DMS53 treated with DMSO at 0.1 percent for 48 hours (cell line): ENCODE measurements at regions not wholly inside any gene's neighbourhood (a gene's known extent, or its start where the extent isn't known, plus 50 kb on each side); places are given as distances from the start of the nearest gene placed in this dataset.
"Not testable (repeated sequence)": the region's sequence is repeated elsewhere in the genome, so short reads cannot be mapped to it uniquely, and the experiment has no call there.

ENCODE experiments used
- DNase-seq: peaks from one replicate; lab custom pipeline; 2025; ENCODE audit not compliant: unreplicated experiment; lab: John Stamatoyannopoulos, UW

DNA sequence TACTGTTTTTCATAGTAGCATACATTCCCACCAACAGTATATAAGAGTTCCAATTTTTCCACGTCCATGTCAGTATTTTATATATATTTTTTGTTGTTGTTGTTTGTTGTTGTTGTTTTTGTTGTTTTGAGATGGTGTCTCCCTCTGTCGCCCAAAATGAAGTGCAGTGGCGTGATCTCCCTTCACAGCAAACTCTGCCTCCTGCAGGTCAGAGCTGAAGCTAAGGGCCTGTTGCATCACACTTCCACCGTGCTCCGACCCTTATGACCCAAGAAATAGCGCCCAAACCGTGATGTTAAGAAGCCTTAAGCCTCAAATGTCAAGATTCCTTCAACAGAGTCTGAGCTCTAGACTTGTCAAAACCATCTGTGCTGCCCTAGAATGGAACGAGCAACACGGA lies 2032.3 kb downstream of the MRPL39 start:
- no peak for DNase-seq

DNA sequence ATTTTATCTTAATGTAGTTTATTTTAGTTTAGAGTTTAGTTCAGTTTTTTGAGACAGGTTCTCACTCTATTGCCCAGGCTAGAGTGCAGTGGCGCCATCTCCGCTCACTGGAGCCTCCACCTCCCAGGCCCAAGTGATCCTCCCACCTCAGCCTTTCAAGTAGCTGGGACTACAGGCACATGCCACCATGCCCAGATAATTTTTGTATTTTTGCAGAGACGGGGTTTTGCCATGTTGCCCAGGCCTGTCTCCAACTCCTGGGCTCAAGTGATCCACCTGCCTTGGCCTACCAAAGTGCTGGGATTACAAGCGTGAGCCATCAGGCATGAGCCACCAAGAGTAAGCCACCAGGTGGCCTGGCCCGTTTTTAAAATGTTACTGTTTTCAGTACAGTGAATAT lies 2058.4 kb downstream of the MRPL39 start:
- not testable (repeated sequence) for DNase-seq

DNA sequence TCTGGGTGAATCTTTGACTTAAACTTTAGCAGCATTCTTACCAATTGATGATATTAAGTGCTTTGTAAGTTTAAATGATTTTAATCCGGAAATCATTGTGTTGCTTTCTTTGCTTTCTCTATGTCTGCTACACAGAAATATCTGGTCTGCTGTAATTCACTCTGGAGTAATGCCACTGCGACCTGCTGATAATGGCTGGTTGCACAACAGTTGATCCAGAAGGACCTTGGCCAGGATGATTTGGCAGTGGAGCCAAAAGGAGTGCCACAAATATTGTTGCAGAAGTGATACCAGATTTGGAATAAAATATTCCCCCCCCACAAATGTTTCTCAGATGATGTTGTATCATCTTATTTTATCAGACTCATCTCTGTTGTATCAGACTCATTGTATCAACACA lies 2063.9 kb downstream of the MRPL39 start:
- DNase-seq = no peak

DNA sequence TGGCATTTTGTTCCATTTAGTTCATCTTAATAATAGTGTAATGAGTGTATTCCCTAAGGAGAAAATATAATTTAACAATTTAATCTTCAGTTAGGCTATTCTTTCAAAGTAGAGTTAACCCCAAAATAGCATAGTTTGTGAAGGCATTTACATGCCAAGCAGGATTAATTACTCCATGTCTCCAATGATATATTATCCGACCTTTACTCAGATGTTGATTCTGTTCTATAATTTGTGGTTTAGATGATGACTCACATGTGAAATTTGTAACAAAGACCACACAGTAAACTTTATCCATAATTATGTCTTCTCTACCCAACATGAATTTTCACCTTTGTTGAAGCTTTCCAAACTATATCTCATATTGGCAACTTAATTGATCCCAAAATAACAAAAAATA lies 2065.2 kb downstream of the MRPL39 start:
- DNase-seq = no peak

DNA sequence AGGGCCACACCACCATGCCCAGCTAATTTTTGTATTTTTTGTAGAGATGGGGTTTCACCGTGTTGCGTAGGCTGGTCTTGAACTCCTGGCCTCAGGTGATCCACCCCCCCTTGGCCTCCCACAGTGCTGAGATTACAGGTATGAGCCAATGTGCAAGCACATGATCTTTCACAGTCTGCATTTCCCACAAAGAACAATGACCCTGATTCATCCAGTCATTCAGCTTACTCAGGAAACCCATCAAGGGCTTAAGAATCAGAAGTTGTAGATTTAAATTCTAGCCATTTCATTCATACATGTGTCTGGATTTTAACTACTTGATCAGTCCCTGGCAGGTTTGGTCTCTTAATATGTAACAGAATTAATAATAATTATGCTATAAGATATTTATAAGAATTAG lies 2065.7 kb downstream of the MRPL39 start:
- DNase-seq = no peak

DNA sequence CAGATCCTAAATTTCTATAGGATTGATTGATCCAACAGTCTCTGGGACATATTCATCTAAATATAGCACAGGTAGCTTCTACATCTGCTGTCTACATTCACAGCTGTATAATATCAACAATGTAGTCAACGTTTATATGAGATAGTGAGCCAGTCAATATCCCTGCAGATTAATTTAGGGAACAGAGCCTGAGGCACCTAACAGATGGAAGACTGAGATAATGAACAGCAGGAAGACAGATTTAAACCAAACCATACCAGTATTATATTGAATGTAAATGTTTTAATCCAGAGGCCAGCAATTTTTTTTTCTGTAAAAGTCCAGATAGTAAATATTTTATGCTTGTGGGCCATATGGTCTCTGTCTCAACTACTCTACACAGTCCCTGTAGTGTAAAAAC lies 2072.4 kb downstream of the MRPL39 start:
- DNase-seq = no peak

DNA sequence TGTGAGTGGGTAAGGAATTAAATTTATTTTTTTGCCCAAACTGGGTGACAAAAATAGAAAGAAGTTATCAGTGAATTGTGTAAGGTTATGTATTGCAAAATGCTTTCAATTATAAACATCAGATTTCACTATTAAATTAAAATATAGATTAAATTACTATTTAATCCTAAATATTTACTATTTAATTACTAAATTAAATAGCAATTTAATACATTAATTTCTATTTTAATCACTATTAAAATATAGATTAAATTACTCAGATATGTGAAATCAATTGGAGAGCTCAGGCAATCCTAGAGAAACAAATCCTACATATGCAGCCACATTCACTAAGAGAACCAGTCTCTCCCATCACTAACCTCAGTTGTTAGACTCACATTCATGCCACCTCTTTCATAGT lies 2075.8 kb downstream of the MRPL39 start:
- DNase-seq = no peak

DNA sequence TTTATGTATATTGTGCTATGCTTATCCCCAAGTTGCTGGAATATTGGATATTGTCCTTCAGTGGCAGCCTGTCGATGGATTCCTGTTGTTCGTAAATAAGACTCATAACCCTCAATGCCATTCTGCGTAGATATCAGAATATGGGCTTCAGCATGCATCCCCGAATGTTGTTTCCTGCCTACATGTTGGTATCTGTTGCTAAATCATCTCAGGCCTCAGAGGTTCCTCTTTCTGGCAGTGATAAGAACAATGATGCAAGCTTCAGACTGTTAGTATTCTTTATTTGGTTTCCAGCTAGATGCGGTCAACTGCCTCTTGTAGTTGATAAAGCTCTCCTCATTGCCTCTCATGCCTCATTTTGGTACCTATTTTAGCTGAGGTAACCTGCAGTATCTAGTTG lies 2082.6 kb downstream of the MRPL39 start:
- no peak for DNase-seq

DNA sequence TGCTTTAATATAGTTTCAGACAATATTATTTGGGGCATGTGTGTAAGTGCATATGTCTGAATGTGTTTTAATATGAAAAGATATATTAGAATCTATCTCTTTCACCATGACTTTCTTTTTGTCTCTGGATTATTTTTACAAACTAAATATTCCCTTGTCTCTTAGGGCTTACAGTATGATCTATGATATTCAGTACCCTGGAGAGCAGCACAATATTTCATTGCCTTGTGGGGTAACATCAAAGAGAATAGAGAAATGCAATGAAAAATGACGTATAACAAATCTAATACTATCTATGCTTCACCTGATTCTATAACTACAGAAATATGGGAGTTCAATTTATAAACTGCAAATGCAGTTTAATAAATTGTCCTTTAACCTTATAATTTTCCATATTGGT lies 2084.5 kb downstream of the MRPL39 start:
- no peak for DNase-seq

DNA sequence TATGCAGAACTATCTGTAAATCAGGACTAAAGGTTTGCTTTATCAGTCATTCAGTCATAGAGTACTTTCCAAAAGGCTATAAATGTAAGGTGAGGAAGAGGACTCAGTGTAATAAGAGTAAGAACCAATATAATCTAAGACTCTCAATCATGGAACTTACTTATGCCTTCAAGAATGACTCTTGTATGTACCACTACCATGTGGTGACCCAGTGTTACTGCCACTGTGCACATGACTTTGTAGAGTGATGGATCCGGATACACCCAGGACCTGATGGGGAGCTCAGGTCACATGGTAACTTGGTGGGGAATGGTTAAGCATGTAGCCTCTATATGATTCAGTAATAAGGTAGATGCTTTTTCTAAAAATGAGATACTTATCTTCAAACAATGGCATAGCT lies 2099.8 kb downstream of the MRPL39 start:
- no peak for DNase-seq

DNA sequence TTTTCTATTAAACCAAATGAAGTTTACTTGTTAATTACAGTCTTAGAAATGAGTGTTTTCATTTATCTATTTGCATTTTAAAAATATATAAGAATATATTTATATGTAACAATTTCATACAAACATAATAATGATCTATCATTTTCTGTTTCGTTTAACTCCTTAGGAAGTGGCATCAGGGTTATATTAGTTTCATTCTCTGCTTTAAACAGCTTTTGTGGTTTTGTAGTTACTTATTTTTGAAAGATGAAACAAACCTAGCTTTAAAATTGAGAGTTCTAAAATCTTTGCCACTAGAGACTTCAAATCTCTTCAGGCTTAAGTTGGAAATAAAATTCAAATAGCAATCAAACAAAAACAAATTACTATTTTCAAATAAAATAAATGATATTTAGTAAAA lies 2110.6 kb downstream of the MRPL39 start:
- DNase-seq = no peak

DNA sequence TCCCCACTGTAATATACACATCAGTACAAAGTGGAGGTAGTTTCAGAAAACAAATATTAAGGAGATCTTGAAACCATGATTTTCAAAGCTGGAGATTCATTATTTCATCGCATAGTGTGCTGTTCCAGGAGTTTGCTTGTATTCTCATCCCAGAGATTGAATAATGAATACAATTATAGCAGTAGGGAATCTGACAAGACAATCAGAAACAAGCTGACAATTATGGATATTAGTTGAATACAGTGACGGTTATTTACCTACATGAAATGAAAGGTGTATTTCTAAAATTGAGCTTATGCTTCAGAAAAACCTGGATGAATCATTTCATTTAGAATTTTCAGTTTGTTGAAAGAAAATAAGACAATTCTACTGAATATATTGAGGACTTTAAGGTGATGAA lies 2119.0 kb downstream of the MRPL39 start:
- no peak for DNase-seq

DNA sequence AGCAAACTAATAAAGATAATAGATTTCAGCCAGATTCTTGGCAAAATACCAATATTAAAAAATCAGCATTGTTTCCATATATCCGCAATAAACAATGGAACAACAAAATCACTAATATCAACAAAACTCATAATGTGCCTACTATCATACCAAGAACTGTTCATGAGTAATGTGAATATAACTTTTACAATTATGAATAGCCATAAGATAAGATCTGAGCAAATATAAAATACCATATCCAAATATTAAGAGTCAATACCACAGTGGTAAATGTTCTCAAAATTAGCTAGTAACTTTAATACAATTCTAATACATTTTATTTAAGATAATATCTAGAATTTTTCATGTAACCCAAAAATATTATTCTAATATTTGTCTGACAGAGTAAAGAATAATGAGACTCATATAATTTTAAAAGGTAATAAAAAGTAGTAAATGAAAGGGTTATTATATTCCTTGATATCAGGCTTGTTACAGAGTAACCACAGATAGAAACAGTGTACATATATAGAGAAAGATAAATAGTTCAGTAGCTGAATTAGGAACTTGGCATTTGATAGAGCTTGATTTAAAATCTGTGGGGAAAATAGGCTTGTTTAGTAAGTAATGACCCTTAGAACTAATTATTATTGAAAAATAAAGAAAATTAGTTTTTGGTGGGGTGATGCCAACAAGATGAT lies 2126.6 kb downstream of the MRPL39 start:
- DNase-seq = no peak

DNA sequence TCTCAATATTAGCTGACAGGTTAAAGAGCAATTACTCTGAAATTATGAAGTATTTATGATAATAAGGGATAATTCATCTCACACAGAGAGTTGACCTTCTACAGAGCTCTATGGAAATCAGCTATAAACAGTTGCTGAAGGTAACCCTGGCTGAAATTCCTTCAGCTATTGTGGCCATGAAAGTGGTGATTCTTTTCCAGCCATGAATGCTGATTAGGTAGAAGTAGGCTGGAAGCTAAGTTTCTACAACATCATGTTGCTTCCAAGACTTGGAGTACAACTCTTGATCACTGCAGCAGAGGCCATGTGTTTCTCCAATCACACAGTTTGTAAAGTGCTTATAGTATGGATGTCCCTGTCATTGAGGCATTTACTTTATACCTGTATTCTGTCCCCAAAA lies 2128.9 kb downstream of the MRPL39 start:
- DNase-seq = no peak

DNA sequence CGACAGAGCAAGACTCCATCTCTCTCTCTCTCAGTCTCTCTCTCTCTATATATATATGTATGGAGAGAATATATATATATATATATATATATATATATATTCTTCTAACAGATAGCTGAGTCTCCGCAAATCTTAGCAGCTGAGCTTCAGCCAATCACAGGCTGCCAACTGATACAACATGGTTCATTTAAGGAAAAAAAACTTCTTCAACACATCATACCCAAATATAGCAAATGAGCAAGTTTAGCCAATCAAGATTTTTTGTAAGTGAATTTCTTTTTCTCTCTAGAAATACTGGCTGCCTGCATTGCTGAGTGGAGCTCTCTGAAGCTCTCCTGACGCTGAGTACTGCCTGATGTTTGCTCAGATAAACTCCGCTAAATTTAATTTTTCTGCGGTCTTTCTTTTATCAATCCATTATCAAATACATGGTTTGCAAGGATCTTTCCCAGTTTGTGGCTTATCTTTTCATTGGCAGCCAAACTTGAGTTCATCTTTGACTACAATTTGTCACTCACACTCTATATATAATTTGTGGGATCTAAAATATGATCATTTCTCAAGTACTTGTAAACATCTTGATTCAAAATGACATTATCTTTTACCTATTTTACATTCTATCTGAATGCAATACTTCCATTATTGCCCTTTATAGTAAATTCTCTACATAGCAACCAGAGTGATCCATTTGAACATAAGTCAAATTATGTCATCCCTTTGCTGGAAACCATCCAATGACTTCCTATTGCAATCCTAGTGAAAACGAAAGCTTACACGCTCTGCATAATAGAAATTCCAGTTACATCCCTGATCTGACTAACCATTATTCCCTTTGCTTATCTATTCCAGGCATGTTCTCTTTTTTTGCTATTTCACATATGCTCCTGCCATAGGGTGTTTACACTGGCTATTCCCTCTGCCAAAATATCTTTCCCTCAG lies 2131.7 kb downstream of the MRPL39 start:
- no peak for DNase-seq

DNA sequence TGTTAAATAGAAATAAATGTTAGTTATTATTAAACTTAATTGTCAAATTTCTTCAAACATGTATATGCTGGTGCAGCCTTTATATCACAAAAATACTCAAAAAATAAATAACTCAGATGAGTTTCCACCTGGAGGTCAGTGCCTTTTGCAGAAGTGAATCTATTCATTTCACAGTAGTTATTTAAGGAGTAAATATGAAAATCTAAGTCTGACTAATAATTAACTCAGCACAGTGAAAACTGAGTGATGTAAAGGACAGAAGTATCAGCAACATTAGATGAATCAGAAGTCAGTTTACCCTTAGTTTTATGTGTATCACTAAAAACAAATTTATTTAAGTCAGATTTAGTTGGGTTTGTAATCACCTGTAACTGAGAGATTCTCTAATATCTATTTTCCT lies 2135.4 kb downstream of the MRPL39 start:
- DNase-seq = no peak

DNA sequence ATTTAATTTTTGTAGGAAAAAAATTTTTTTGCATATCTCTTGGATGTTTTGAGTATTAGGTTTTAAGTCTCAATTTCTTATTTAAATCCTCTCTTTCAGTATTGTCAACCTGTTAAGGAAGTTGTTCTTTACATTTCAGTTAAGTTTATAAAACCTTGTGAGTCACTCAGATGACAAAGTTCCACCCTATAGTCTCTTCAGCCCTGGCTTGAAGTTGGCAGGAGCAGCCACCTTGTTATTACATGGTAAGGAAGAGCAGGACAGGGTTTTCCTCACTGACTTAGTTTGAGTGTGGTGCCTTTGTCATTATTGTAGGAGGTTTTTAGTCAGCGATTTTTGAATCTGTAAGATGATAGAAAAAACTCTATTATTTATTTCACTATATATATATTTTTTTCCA lies 2143.9 kb downstream of the MRPL39 start:
- DNase-seq = no peak

DNA sequence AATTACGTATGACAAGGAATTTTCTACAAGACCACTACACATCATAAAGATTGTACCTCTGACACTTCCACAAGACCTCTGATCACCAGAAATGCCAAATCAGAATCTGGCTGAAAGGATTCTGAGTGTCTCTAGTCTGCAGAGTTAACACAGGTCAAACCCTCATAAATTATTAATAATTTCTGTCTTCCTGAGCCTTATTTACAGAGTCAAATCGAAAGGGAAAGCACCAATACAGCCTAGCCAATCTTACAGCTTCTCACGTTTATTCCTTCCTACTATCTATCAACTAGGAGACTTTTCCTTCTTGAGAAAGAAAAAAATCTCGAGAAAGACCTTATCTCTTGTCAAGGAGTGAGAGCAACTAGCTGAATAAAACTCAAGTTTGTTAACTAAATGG lies 2151.6 kb downstream of the MRPL39 start:
- no peak for DNase-seq

DNA sequence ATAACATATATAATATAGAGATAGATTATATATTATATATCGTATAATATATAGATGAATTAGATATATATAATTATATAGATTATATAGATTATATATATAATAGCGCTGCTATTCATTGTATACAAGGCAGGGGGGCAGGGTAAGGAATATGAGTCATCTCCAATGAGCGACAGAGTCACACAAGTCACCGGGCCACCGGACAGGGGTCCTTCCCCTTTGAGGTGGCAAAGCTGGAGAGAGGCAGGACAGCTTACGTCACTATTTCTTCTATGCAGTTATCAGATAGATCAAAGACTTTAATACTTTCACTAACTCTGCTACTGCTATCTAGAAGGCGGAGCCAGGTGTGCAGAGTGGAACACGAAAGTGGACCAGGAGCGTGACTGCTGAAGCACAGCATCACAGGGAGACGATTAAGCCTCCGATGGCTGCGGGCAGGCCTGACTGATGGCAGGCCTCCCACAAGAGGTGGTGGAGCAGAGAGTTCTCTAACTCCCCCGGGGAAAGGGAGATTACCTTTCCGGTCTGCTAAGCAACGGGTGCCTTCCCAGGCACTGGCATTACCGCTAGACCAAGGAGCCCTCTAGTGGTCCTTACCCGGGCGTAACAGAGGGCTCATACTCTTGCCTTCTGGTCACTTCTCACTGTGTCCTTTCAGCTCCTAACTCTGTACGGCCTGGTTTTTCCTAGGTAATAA lies 2154.7 kb downstream of the MRPL39 start:
- peak; percentile 27 for DNase-seq

DNA sequence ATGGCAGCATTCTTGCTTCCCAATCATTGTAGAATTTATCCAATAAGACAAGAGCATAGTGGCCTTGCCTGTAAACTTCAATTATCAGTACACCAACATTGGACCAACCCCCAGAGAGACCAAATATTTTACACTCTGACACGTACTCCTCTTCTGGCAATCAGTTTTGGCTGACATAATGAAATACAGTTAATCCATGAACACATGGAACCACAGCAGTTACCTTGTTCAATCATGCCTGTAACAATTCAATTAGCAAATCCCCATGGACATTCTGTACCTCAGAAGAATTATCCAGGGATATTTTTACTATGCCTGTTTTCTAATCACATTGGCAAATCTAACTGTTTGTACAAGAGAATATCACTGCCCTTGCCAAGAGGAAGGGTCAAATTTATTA lies 2162.0 kb downstream of the MRPL39 start:
- no peak for DNase-seq

DNA sequence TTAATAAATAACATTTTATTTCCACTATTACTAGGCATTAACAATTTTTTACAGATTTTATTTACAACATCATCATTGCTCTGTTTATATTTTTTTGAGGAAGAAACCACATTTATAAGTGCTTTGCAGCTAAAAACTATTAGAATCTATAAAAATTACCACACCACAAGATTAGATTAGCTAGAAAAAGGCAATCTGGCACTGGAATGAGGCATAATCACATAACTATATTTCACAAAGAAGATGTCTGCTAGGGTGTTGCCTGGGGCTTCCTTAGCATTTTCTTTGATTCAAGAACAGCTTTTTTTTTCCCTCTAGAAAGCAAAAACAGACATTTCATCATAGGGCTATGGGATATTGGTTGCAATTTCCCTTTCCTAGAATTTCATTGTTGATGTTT lies 2169.2 kb downstream of the MRPL39 start:
- no peak for DNase-seq

DNA sequence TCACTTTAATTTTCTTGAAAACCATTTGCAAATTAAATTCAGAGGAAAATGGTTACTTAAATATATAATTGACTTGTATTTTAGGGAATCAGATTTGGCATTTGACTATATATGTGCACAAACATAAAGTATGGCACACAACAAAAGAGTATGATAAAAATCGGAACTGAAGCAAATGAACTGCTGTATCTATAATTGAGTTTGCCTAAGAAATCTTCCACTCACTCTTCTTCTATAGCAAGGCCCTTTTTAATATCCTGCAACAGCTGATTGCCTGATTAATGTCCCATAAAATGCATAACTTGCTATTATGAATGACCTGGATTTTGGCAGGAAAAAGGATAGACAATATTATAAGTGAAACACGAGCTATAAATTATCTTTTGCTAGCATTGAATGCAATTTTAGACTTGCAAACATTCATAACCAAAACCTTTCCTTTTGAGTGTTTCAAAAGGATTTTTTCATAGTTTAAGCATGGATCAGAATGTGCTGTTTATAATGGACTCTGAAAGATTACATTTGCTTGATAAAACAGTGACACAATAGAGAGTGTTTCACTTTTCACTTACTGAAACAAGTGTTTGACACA lies 2204.3 kb downstream of the MRPL39 start:
- DNase-seq = no peak
